Choroid plexus epithelial cell (primary cell): ENCODE measurements at regions not wholly inside any gene's neighbourhood (a gene's known extent, or its start where the extent isn't known, plus 50 kb on each side); places are given as distances from the start of the nearest gene placed in this dataset.
A peak's percentile ranks its signal among the peaks of the same experiment; 100 is the strongest.

ENCODE experiments used
- DNase-seq: peaks from one replicate; pipeline ENCODE4 v3.0.0-alpha.2; 2010; ENCODE audit warnings: low read depth
- H3K4me3 ChIP-seq: 2 replicates; pipeline ENCODE4 v1.5.1; 2011; ENCODE audit warnings: low read depth, mild to moderate bottlenecking, control low read depth, low read length, moderate library complexity
- TF ChIP-seq, protein P1 (sequence below): conservative IDR thresholded peaks from 2 replicates; pipeline ENCODE4 v1.5.1; 2011; ENCODE audit warnings: low read depth, mild to moderate bottlenecking, control low read depth, inconsistent platforms, low read length, moderate library complexity

DNA sequence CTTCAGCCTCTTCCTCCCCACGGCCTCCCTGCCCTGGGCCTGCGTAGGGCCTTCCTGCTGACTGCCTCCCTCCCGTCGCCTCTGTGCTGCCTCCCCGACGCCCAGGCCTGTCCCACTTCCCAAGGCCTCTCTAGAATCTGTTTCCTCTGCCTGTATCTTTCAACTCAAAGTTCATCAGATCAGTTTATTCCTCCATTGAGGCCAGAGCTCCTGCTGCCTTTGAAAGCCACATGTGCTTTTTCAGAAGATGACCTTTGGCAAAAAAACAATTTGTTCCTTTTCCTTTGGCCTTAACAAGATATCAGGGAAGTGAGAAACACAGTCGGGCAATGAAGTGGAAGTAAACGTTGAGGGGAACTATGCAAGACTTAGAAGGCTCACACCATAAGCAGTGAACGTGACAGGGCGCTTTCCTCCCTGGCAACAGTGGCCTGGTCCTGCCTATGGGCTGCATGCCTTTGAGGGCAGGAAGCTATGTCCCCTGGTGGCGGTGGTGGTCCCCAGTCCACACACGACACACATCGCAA, 85.9 kb downstream of the PSMG1 start:
- DNase-seq = no peak
- H3K4me3 ChIP-seq = no peak overlapping the region
- TF ChIP-seq, protein P1, sequence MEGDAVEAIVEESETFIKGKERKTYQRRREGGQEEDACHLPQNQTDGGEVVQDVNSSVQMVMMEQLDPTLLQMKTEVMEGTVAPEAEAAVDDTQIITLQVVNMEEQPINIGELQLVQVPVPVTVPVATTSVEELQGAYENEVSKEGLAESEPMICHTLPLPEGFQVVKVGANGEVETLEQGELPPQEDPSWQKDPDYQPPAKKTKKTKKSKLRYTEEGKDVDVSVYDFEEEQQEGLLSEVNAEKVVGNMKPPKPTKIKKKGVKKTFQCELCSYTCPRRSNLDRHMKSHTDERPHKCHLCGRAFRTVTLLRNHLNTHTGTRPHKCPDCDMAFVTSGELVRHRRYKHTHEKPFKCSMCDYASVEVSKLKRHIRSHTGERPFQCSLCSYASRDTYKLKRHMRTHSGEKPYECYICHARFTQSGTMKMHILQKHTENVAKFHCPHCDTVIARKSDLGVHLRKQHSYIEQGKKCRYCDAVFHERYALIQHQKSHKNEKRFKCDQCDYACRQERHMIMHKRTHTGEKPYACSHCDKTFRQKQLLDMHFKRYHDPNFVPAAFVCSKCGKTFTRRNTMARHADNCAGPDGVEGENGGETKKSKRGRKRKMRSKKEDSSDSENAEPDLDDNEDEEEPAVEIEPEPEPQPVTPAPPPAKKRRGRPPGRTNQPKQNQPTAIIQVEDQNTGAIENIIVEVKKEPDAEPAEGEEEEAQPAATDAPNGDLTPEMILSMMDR = no peak

DNA sequence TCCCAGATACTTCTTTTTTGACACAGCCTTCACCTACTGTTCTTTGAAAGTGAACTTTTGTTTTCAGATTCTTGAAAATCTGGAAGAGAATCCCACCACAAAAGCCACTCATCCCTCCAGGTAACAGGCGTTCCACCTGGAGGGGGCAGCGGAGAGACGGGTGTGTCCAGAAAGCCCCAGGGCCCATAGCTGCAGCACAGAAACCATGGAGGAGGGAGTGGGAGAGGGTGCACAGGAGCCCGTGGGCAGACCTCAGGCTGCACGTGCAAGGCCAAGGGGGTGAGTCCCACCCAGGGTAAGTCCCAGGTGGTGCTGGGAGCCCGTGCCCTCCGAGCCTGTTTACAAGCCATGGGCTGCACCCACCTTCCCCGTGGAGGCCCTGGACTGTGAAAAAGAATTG, 86.5 kb downstream of the PSMG1 start:
- DNase-seq = no peak
- no peak overlapping the region for H3K4me3 ChIP-seq
- TF ChIP-seq, protein P1 = peak; percentile 16

GRCh38 chr21:39095681-39096080, 87.6 kb downstream of the PSMG1 start:
- no peak for DNase-seq
- no peak overlapping the region for H3K4me3 ChIP-seq
- TF ChIP-seq, protein P1 = no peak

GRCh38 chr21:39094847-39095579, 88.2 kb downstream of the PSMG1 start:
- H3K4me3 ChIP-seq = no peak overlapping the region
- TF ChIP-seq, protein P1 = peak; percentile 2
- DNase-seq = peak; percentile 98

DNA sequence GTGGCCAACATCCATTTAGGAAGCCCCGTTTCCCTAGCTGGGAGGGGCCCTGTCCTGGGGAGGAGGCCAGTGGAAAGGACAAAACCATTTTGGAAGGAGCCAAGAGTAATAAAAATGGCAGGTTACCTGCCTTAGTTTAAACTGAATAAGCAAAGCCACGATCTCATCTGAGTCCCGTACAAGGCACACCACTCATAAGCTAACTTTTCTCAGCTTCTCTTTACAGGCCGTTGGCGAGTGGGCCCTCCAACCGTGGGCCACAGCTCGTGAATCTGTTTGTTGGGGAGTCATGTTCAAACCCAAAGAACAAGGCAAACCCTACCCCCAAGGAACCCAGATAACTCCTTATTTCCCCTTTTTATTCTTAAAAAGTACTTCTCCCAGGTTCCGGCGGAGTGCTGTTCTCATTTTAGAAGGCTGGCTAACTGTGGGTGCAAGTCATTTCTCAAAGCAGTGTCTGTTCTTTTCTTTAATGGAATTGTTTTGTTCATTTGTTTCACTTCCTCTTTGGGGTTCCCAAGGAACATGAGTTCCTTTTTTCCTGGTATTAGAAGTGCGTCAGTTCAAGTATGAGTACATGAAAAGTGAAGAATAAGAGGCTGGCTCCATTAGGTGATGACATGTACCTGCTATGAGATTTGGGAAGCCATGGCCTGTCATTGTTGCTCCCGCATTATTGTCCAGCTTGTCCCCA, 89.0 kb downstream of the PSMG1 start:
- TF ChIP-seq, protein P1 = no peak
- H3K4me3 ChIP-seq = no peak overlapping the region
- no peak for DNase-seq

- DNase-seq = no peak
- TF ChIP-seq, protein P1 = no peak
- H3K4me3 ChIP-seq = no peak overlapping the region
Observed at GRCh38 chr21:39093526-39093925, 89.7 kb downstream of the PSMG1 start.
